ENCODE measurements at regions not wholly inside any gene's neighbourhood (a gene's known extent, or its start where the extent isn't known, plus 50 kb on each side); places are given as distances from the start of the nearest gene placed in this dataset.

DNA sequence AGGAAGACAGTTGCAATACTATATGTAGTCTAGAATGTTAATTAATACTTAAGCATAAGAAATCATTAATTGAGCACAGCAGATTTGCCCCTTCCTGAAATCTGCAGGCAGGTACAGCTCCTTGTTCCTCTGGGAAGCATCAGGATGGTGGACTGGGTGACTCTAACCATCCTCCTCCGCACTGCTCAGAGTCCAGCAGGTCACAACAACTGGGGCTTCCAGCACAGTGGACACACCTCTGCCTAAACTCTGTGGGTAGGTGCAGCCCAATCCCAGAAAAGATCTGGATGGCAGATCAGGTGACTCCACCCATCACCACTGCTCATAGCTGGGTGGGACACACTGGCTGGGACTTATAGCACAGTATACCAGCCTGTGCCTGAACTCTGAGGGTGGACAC is 189.9 kb upstream of the TMCO5A start:
- TF ChIP-seq POLR2A (IDR thresholded peaks at IDR 0.05): no peak
- TF ChIP-seq, protein P1, sequence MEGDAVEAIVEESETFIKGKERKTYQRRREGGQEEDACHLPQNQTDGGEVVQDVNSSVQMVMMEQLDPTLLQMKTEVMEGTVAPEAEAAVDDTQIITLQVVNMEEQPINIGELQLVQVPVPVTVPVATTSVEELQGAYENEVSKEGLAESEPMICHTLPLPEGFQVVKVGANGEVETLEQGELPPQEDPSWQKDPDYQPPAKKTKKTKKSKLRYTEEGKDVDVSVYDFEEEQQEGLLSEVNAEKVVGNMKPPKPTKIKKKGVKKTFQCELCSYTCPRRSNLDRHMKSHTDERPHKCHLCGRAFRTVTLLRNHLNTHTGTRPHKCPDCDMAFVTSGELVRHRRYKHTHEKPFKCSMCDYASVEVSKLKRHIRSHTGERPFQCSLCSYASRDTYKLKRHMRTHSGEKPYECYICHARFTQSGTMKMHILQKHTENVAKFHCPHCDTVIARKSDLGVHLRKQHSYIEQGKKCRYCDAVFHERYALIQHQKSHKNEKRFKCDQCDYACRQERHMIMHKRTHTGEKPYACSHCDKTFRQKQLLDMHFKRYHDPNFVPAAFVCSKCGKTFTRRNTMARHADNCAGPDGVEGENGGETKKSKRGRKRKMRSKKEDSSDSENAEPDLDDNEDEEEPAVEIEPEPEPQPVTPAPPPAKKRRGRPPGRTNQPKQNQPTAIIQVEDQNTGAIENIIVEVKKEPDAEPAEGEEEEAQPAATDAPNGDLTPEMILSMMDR (IDR thresholded peaks at IDR 0.05): no peak
- Histone ChIP-seq H3K9me3 (no peaks in the 10 kb centered on the region), H3K4me1 (no peaks in the 10 kb centered on the region), H3K27ac (no peak overlapping the region), H3K4me3 (no peak overlapping the region), H3K27me3 (no peaks in the 10 kb centered on the region), H3K36me3 (replicated peaks in 1 of 2; ENCODE audit: insufficient read depth in 1 of 2, low read depth in 2 of 2) (no peaks in the 10 kb centered on the region)
- ATAC-seq (no peak), DNase-seq (no peak)
- intact Hi-C loops (cut with DNase I): no loop called here
- 100% methylated on average over 1 of the region's 1 CpG for WGBS, 2 donors

DNA sequence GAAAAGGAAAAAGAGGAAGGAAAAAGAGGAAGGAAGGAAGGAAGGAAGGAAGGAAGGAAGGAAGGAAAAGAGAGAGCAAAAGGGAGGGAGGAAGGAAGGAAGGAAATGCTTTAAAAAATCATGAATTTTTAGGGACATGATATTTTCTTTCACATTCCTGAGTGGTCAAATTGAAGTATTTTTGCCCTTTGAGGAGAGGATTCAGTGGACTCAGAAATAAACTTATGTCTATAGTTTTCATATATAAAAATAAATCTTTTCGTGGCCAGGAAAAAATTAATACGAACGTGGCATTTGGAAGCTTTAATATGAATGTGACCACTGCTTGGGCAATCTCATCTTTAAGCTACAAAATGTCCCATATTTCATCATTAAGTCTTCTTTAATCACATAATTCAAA is 183.0 kb upstream of the TMCO5A start:
- Histone ChIP-seq H3K36me3 (replicated peaks in 1 of 2; ENCODE audit: insufficient read depth in 1 of 2, low read depth in 2 of 2) (no peaks in the 10 kb centered on the region), H3K9me3 (no peaks in the 10 kb centered on the region), H3K4me3 (no peak overlapping the region), H3K27ac (no peak overlapping the region), H3K27me3 (no peaks in the 10 kb centered on the region), H3K4me1 (no peaks in the 10 kb centered on the region)
- no peak for ATAC-seq
- intact Hi-C loops (cut with DNase I): no loop called here
- TF ChIP-seq, protein P1 (IDR thresholded peaks at IDR 0.05): no peak
- TF ChIP-seq POLR2A (IDR thresholded peaks at IDR 0.05): no peak
- 86 to 87% methylated on average over 3 of the region's 3 CpGs for WGBS, 2 donors
- DNase-seq: no peak

DNA sequence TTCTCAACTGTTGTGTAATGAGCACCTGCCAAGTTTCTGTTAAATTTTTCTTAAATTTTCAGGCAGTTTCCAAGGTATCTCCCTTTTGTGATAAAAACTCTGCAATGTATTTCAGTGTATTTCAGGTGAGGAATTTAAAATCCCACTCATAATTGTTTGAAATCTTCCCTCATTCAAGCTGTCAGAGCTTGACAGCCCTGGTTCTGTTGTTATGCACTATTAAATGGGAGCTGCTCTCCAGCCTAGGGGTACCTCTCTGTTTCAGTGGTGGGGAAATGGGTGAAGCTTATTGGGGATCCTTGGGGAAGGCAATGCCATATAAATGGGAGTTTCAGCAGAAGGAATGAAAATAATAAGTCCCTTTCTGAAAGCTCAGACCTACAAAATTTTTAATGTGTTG is 178.0 kb upstream of the TMCO5A start:
- no peaks in the 10 kb centered on the region for H3K36me3 ChIP-seq (replicated peaks in 1 of 2; ENCODE audit: insufficient read depth in 1 of 2, low read depth in 2 of 2)
- H3K9me3 ChIP-seq: no peaks in the 10 kb centered on the region
- intact Hi-C loops (cut with DNase I): no loop called here
- peaks cover 3% of the 10 kb centered on the region for H3K4me1 ChIP-seq
- TF ChIP-seq POLR2A (IDR thresholded peaks at IDR 0.05): no peak
- TF ChIP-seq, protein P1 (IDR thresholded peaks at IDR 0.05): no peak
- no peak overlapping the region for H3K27ac ChIP-seq
- DNase-seq (no peak), ATAC-seq (no peak)
- H3K27me3 ChIP-seq: no peaks in the 10 kb centered on the region
- H3K4me3 ChIP-seq: no peak overlapping the region

DNA sequence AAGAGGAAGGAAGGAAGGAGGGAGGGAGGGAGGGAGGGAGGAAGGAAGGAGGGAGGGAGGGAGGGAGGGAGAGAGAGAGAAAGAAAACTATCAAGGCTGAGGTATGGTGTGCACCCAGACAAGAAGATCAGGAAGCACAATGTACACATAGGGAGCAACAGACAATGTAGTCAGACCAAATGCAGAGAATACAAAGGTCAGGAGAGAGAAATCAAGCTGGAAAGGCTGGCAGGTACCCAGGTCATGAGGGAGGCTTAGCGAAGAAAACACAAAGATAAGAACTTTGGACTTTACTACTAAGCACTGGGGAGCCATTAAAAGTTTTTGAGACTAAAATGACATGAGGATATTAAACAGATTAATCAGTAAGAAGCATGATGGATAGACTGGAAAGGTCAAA is 176.0 kb upstream of the TMCO5A start:
- ATAC-seq (no peak), DNase-seq (peak in 3 of 4 donors; percentile 10 to 69 (median 28))
- Histone ChIP-seq H3K36me3 (replicated peaks in 1 of 2; ENCODE audit: insufficient read depth in 1 of 2, low read depth in 2 of 2) (no peaks in the 10 kb centered on the region), H3K4me3 (no peak overlapping the region), H3K9me3 (no peaks in the 10 kb centered on the region), H3K4me1 (peaks cover 3% of the 10 kb centered on the region), H3K27ac (no peak overlapping the region), H3K27me3 (no peaks in the 10 kb centered on the region)
- no peak for TF ChIP-seq POLR2A (IDR thresholded peaks at IDR 0.05)
- TF ChIP-seq, protein P1 (IDR thresholded peaks at IDR 0.05): no peak
- intact Hi-C loops (cut with DNase I): no loop called here
- 8 to 25% methylated on average over 1 of the region's 1 CpG for WGBS, 2 donors

DNA sequence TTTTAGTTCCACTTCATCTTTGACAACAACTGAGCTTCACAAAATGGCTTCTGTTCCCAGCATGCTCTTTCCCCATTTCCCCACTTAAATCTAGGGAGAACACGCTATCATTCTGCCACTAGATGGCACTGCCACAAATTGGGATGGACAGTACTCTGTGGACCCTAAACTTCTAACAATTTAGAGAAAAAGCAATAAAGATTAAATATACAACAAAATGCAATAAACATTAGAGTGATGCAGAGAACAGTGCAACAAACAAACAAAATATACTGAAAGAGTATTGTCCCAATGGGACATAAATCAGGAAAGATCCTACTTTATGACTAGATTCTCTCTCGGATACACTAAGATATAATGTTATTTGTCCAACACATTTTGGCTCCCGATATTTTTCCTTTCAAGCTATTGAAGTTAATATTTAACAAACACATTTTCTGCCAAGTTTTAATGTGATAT is 169.7 kb upstream of the TMCO5A start:
- Histone ChIP-seq H3K27ac (peak overlapping the region in 1 of 4 donors; percentile 20), H3K9me3 (no peaks in the 10 kb centered on the region), H3K4me3 (no peak overlapping the region), H3K4me1 (peaks cover 13% of the 10 kb centered on the region), H3K36me3 (replicated peaks in 1 of 2; ENCODE audit: insufficient read depth in 1 of 2, low read depth in 2 of 2) (no peaks in the 10 kb centered on the region), H3K27me3 (no peaks in the 10 kb centered on the region)
- DNase-seq (peak; percentile 36 to 65 (median 50)), ATAC-seq (peak; percentile 87)
- WGBS, 2 donors: 15 to 17% methylated on average over 3 of the region's 3 CpGs
- intact Hi-C loops (cut with DNase I): no loop called here
- TF ChIP-seq POLR2A (IDR thresholded peaks at IDR 0.05): no peak
- TF ChIP-seq, protein P1 (IDR thresholded peaks at IDR 0.05): peak; percentile 30 to 67 (median 60)
